Activated T-helper 2 cell treated with anti-CD3 and anti-CD28 coated beads, Interferon-gamma antibody, Interleukin-2, Interleukin-4, amounts not matched to agents 10 μg/mL and 5 μg/mL and 100 μg/mL, durations not matched to agents 14 hours and 24 hours and 36 hours (primary cell): ENCODE measurements at regions not wholly inside any gene's neighbourhood (a gene's known extent, or its start where the extent isn't known, plus 50 kb on each side); places are given as distances from the start of the nearest gene placed in this dataset.
"Not testable (repeated sequence)": the region's sequence is repeated elsewhere in the genome, so short reads cannot be mapped to it uniquely, and the experiment has no call there.

Source experiments
- DNase-seq: peaks from one replicate; pipeline ENCODE4 v3.0.0; 2021; ENCODE audit warnings: low spot score
- H3K27ac Mint-ChIP-seq: one replicate; pipeline ENCODE4 v1.8.0; 2021; ENCODE audit warnings: mixed read lengths
- H3K27me3 Mint-ChIP-seq: one replicate; pipeline ENCODE4 v1.8.0; 2021; ENCODE audit warnings: low read depth, mixed read lengths
- H3K36me3 Mint-ChIP-seq: one replicate; pipeline ENCODE4 v1.8.0; 2021; ENCODE audit warnings: low read depth, mixed read lengths
- H3K4me1 Mint-ChIP-seq: one replicate; pipeline ENCODE4 v1.8.0; 2021; ENCODE audit warnings: low read depth, mixed read lengths
- H3K4me3 Mint-ChIP-seq: one replicate; pipeline ENCODE4 v1.8.0; 2021; ENCODE audit warnings: low read depth, mild to moderate bottlenecking, moderate library complexity, mixed read lengths
- H3K9me3 Mint-ChIP-seq: one replicate; pipeline ENCODE4 v1.8.0; 2021; ENCODE audit warnings: mixed read lengths
- intact Hi-C: fragments of 100-400 bp; cut with micrococcal nuclease; formaldehyde crosslinking; loops from one replicate; pipeline ENCODE4 v1.15.1; 2023

GRCh38 chr2:34838408-34838807 lies 1239.3 kb upstream of the FAM98A start:
- no peaks in the 10 kb centered on the region for H3K36me3 Mint-ChIP-seq
- DNase-seq: no peak
- no peak overlapping the region for H3K27ac Mint-ChIP-seq
- no peak overlapping the region for H3K4me3 Mint-ChIP-seq
- intact Hi-C loops: no loop called here
- H3K9me3 Mint-ChIP-seq: peaks cover 27% of the 10 kb centered on the region
- no peaks in the 10 kb centered on the region for H3K4me1 Mint-ChIP-seq
- H3K27me3 Mint-ChIP-seq: no peaks in the 10 kb centered on the region

- Mint-ChIP-seq H3K27me3 (no peaks in the 10 kb centered on the region), H3K4me3 (no peak overlapping the region), H3K36me3 (no peaks in the 10 kb centered on the region), H3K4me1 (no peaks in the 10 kb centered on the region), H3K27ac (no peak overlapping the region), H3K9me3 (peaks cover 37% of the 10 kb centered on the region)
- intact Hi-C loops: no loop called here
- DNase-seq: no peak
These were observed 1237.3 kb upstream of the FAM98A start for GRCh38 chr2:34836361-34836760.

- Mint-ChIP-seq H3K27me3 (no peaks in the 10 kb centered on the region), H3K36me3 (no peaks in the 10 kb centered on the region), H3K27ac (no peak overlapping the region), H3K4me1 (no peaks in the 10 kb centered on the region), H3K9me3 (peaks cover 40% of the 10 kb centered on the region), H3K4me3 (no peak overlapping the region)
- DNase-seq: no peak
- intact Hi-C loops: no loop called here
These were observed 1232.0 kb upstream of the FAM98A start for GRCh38 chr2:34831096-34831495.

- Mint-ChIP-seq H3K27me3 (no peaks in the 10 kb centered on the region), H3K36me3 (no peaks in the 10 kb centered on the region), H3K27ac (no peak overlapping the region), H3K4me1 (no peaks in the 10 kb centered on the region), H3K4me3 (no peak overlapping the region), H3K9me3 (peaks cover 31% of the 10 kb centered on the region)
- intact Hi-C loops: no loop called here
- no peak for DNase-seq
These were observed 1229.4 kb upstream of the FAM98A start for GRCh38 chr2:34828481-34828880.

- Mint-ChIP-seq H3K4me3 (no peak overlapping the region), H3K27ac (no peak overlapping the region), H3K4me1 (no peaks in the 10 kb centered on the region), H3K36me3 (no peaks in the 10 kb centered on the region), H3K9me3 (peaks cover 27% of the 10 kb centered on the region), H3K27me3 (no peaks in the 10 kb centered on the region)
- no peak for DNase-seq
- intact Hi-C loops: no loop called here
These were observed 1228.3 kb upstream of the FAM98A start for GRCh38 chr2:34827398-34827797.

GRCh38 chr2:34825686-34826085 lies 1226.6 kb upstream of the FAM98A start:
- DNase-seq: no peak
- no peak overlapping the region for H3K27ac Mint-ChIP-seq
- H3K36me3 Mint-ChIP-seq: no peaks in the 10 kb centered on the region
- peaks cover 25% of the 10 kb centered on the region for H3K9me3 Mint-ChIP-seq
- H3K4me1 Mint-ChIP-seq: no peaks in the 10 kb centered on the region
- no peaks in the 10 kb centered on the region for H3K27me3 Mint-ChIP-seq
- intact Hi-C loops: no loop called here
- H3K4me3 Mint-ChIP-seq: no peak overlapping the region

- Mint-ChIP-seq H3K36me3 (no peaks in the 10 kb centered on the region), H3K27me3 (no peaks in the 10 kb centered on the region), H3K9me3 (peaks cover 16% of the 10 kb centered on the region), H3K4me1 (no peaks in the 10 kb centered on the region), H3K4me3 (no peak overlapping the region), H3K27ac (no peak overlapping the region)
- no peak for DNase-seq
- intact Hi-C loops: no loop called here
These were observed 1223.5 kb upstream of the FAM98A start for GRCh38 chr2:34822616-34823015.

GRCh38 chr2:34815052-34815741 lies 1216.1 kb upstream of the FAM98A start:
- H3K27me3 Mint-ChIP-seq: no peaks in the 10 kb centered on the region
- H3K36me3 Mint-ChIP-seq: no peaks in the 10 kb centered on the region
- DNase-seq: no peak
- H3K4me1 Mint-ChIP-seq: no peaks in the 10 kb centered on the region
- intact Hi-C loops: no loop called here
- H3K4me3 Mint-ChIP-seq: no peak overlapping the region
- peaks cover 11% of the 10 kb centered on the region for H3K9me3 Mint-ChIP-seq
- H3K27ac Mint-ChIP-seq: no peak overlapping the region

GRCh38 chr2:34810456-34810855 lies 1211.4 kb upstream of the FAM98A start:
- Mint-ChIP-seq H3K4me3 (no peak overlapping the region), H3K36me3 (no peaks in the 10 kb centered on the region), H3K27me3 (no peaks in the 10 kb centered on the region), H3K4me1 (no peaks in the 10 kb centered on the region), H3K27ac (no peak overlapping the region), H3K9me3 (no peaks in the 10 kb centered on the region)
- DNase-seq: no peak
- intact Hi-C loops: no loop called here

GRCh38 chr2:34808426-34808825 lies 1209.3 kb upstream of the FAM98A start:
- Mint-ChIP-seq H3K4me3 (no peak overlapping the region), H3K4me1 (no peaks in the 10 kb centered on the region), H3K36me3 (no peaks in the 10 kb centered on the region), H3K9me3 (no peaks in the 10 kb centered on the region), H3K27ac (no peak overlapping the region), H3K27me3 (no peaks in the 10 kb centered on the region)
- no peak for DNase-seq
- intact Hi-C loops: no loop called here

GRCh38 chr2:34806891-34807290 lies 1207.8 kb upstream of the FAM98A start:
- H3K4me3 Mint-ChIP-seq: no peak overlapping the region
- no peaks in the 10 kb centered on the region for H3K9me3 Mint-ChIP-seq
- no peak overlapping the region for H3K27ac Mint-ChIP-seq
- H3K27me3 Mint-ChIP-seq: no peaks in the 10 kb centered on the region
- DNase-seq: no peak
- intact Hi-C loops: no loop called here
- H3K36me3 Mint-ChIP-seq: no peaks in the 10 kb centered on the region
- H3K4me1 Mint-ChIP-seq: no peaks in the 10 kb centered on the region

- no peak for DNase-seq
- Mint-ChIP-seq H3K4me3 (no peak overlapping the region), H3K27ac (no peak overlapping the region), H3K36me3 (no peaks in the 10 kb centered on the region), H3K9me3 (no peaks in the 10 kb centered on the region), H3K27me3 (no peaks in the 10 kb centered on the region), H3K4me1 (no peaks in the 10 kb centered on the region)
- intact Hi-C loops: no loop called here
These were observed 1207.3 kb upstream of the FAM98A start for GRCh38 chr2:34806396-34806795.

- intact Hi-C loops: no loop called here
- Mint-ChIP-seq H3K4me3 (no peak overlapping the region), H3K27ac (no peak overlapping the region), H3K4me1 (no peaks in the 10 kb centered on the region), H3K27me3 (no peaks in the 10 kb centered on the region), H3K9me3 (no peaks in the 10 kb centered on the region), H3K36me3 (no peaks in the 10 kb centered on the region)
- DNase-seq: no peak
These were observed 1200.5 kb upstream of the FAM98A start for GRCh38 chr2:34799556-34799955.

- H3K27ac Mint-ChIP-seq, intact Hi-C loops, H3K36me3 Mint-ChIP-seq, H3K27me3 Mint-ChIP-seq, H3K4me1 Mint-ChIP-seq, DNase-seq, H3K9me3 Mint-ChIP-seq, H3K4me3 Mint-ChIP-seq: not testable (repeated sequence)
These were observed 1196.5 kb upstream of the FAM98A start for GRCh38 chr2:34795586-34795985.
